RCC 7860 (cell line): ENCODE measurements at regions not wholly inside any gene's neighbourhood (a gene's known extent, or its start where the extent isn't known, plus 50 kb on each side); places are given as distances from the start of the nearest gene placed in this dataset.
"Not testable (repeated sequence)": the region's sequence is repeated elsewhere in the genome, so short reads cannot be mapped to it uniquely, and the experiment has no call there.

Experiments used
- DNase-seq: peaks from one replicate; pipeline ENCODE4 v3.0.0-alpha.2; 2015; ENCODE audit warnings: low spot score
- FAIRE-seq: peaks from 2 replicates; lab custom pipeline; 2012; peaks lifted over from hg19 to GRCh38; lab: Jason Lieb, UNC

DNA sequence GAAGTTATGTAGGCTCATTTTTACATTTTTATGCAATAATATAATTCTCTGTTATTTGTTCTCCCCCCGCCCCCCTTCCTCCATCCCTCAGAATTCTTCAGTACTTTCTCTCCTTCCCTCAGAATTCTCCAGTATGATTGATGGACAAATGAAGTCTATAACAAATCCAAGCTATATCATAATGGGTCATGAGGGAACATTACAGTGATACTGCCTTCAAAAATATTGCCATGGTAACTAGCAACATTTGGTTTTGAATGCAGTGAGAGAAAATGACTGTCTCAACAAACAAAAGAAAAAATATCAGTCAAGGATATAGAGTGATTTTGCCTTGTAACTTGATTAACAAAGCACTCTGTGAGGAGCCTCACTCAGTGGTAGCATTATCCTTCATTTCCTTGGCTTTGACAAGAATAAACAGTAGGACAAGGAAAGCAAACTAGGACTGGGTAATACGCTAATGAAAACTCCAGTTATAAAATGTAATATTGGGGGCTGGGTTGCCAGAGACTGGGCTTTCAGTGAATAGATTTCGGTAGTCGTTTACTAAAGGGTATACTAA is 392.9 kb upstream of the CRIM1 start:
- DNase-seq (no peak), FAIRE-seq (no peak)

DNA sequence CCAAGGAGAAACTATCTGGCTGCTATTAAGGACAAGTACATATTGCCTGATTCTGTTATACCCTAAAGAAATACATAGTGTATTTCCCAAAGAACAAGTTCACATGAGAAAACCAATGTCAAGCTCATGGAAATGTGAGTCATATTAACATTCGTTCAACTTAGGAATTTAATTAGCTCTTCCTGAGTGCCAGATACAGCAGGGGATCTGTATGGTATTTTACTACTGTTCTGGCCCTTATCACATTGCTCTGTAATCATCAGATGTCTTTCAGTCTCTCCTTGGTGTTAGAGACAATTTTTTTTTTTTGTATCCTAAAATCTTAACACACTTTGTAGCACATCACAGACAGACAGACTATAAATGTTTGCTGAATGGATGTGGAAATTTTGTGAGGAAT is 395.0 kb upstream of the CRIM1 start:
- no peak for DNase-seq
- FAIRE-seq: no peak

DNA sequence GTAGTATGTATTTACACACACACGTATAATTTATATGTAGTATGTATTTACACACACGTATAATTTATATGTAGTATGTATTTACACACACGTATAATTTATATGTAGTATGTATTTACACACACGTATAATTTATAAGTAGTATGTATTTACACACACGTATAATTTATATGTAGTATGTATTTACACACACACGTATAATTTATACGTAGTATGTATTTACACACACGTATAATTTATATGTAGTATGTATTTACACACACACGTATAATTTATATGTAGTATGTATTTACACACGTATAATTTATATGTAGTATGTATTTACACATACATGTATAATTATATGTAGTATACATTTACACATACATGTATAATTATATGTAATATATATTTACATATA is 398.5 kb upstream of the CRIM1 start:
- not testable (repeated sequence) for DNase-seq, FAIRE-seq

DNA sequence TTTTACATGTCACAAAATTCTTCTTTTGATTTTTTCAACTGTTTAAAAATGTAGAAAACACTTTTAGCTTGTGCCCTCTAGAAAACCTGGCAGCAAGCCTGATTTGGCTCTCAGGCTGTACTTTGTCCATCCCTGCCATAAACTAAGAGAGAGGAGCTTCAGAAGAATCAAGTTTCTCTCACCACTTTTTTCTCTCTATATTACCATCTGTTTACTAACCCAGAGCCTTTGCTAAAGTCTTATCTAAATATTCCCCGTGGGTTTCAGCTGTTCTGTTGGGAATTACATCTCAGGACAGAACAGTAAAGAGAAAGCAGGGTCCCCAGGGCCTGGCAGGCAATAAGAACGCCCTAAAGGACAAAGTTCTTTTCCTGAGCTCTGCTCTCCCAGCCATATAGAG is 409.1 kb upstream of the CRIM1 start:
- FAIRE-seq: no peak

DNA sequence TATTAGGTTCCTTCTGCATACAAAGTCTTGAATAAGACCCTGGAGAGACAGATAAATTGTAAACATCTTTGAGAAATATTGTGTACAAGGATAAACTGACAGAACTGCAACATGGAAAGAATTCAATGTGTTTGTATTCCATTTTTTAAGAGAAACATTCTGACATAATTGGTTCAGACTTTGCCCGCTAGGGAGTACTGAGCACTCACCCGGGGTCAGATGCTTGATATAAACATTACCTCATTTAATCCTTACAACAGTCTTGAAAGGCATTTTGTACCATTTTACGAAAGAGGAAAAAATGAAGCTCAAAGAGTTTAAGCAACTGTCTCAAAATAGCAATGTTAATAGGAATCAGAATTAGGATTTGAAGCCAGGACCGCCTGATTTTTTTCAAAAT is 416.7 kb upstream of the CRIM1 start:
- FAIRE-seq (no peak), DNase-seq (no peak)

More for the DNA sequence above, 409.1 kb upstream of the CRIM1 start:
- DNase-seq: no peak

DNA sequence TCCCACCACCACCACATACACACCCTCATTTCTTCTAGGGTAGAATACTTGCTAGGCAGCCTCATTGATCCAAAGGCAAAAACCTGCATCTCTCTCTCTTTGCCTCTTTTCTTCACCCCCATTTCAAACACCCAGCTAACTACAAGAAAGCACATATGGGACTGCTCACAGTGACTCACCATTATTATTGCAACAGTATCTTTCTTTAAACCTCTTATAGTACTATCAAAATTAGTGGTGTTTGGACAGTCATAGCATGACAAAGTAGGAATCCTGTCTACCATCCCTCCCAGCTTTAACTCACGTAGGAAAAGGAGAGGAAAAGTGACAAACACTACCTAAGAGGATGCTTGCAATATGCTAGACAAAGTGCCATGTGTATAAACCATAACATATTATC is 422.5 kb upstream of the CRIM1 start:
- peak; percentile 17 for DNase-seq
- FAIRE-seq: no peak

DNA sequence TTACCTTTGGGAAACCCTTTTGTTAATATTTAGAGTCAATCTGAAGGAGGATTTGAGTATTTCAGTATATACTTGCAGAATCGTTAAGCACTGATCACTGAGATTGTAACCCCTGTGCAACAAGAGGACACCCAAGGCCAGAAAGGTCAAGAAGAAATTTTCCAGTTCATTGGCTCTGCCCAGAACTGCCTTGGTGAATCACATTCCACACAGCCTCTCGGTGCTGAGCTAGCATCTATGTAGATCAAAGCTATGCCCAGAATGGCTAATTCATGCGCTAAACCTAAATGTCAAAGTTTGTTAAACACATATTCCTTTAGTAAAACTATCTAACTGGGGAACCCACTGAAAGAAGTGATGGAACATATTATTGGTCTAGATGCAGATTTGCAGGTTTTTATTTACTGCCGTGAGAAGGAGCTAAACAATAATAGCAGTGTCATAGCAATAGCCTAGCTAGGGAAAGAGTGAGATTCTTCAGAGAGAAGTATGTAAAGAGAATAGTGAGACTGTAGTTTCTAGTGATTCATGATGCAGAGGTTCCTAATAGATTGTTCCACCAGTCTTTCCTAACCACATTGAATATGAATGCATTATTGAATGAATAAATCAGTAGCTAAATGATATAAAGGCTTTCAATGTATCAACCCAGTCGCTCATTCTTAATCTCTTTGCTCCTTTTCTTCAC is 423.2 kb upstream of the CRIM1 start:
- DNase-seq (peak; percentile 7), FAIRE-seq (peak; percentile 85)

DNA sequence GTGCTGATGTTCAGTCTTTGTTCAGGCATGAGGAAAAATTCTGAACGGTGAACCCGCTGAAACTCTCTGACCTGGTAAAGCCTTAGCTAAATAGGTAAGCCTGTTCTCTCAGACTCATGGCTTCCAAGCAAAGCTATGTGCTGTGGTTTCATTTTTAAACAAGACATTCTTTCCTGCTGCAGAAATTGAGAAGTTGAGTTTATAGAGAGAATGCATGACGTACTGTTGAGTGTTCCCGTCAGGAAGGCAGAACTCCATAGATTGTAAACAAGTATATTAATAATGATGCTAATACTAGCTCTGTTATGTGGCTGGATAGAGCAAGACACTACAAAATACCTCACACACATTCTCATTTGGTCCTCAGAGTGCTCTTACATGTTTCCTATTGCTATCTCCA is 424.0 kb upstream of the CRIM1 start:
- DNase-seq (no peak), FAIRE-seq (no peak)

DNA sequence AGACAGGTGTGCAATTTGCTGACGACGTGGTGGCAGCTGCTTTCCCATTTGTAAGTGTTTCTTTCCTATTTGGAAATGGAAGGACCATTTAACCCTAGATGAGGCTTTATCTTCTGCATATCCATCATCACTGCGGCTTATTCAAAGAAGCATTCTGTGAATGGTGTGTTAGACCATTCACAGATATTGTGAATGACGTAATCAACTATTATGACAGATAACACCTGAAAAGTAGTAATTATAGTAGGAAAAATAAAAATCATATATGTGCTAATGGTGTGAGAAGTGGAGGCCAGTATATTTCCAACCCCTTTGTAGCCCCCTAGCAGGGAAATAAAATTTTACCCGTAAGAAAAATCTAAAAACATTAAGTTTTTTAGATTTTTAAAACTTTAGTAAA is 424.5 kb upstream of the CRIM1 start:
- DNase-seq (no peak), FAIRE-seq (no peak)

DNA sequence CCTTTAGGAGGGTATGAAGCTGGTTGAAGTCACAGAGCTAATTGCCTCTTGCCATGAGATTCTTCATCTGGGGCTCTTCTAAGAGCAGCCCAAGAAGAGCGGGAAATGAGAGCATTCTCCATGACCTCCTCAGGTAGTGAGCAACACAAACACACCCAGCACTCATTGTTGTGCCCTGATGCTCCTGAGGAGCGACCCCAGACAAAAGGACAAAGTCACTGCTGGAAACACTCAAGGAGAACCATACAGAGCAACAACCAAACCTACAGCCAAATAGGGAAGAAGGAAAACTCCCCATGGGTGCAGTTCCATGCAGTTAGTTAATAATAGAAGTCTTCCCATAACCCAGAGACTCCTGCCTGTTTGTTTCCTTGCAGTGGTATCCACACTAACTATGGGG is 426.0 kb upstream of the CRIM1 start:
- no peak for DNase-seq

DNA sequence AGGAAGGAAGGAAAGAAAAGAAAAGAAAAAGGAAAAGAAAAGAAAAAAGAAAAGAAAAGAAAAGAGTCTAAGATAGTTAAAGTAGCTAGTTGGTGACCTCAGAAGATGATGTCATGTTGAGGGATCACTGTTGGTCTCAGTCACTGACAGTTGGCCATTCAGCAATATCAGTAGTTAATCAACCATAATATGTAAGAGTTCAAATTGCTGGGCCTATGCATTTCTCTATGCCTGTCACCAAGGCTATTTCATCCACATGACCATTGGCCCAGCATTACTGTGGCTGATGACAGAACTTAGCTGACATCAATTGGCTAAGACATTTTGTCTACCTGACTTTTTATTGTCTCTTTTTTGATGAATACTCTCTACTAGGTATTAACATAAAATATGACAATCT is 435.5 kb upstream of the CRIM1 start:
- FAIRE-seq (no peak), DNase-seq (no peak)

More for the DNA sequence above, 426.0 kb upstream of the CRIM1 start:
- no peak for FAIRE-seq

DNA sequence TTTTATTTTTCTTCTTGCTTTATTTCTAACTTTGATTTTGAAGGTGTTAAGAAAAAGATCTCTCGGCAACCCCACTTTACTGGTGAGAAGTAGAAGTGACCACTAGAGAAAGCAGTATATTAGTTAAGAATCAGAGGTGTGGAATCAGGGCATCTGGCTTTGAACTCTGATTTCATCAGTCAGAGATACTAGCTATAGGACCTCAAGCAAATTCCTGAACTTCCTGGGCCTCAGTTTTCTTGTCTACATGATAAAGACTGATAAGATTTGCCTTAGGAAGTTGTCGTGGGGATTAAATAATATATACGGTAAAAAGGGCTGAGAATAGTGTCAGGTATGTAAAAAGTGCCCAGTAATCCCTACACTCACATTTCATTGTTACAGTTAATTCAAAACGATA is 440.3 kb upstream of the CRIM1 start:
- FAIRE-seq (no peak), DNase-seq (no peak)

DNA sequence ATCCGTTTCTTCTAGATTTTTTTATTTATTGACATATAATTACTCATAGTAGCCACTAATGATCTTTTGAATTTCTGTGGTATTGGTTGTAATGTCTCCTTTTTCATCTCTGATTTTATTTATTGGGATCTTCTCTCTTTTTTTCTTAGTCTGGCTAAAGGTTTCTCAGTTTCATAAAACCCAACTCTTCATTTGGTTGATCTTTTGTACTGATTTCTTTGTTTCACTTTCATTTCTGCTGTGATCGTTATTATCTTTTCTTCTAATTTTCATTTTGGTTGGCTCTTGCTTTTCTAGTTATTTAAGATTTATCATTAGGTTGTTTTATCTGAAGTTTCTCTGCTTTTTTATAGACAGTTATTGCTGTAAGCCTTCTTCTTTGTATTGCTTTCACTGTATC is 463.6 kb upstream of the CRIM1 start:
- DNase-seq: no peak
- no peak for FAIRE-seq

DNA sequence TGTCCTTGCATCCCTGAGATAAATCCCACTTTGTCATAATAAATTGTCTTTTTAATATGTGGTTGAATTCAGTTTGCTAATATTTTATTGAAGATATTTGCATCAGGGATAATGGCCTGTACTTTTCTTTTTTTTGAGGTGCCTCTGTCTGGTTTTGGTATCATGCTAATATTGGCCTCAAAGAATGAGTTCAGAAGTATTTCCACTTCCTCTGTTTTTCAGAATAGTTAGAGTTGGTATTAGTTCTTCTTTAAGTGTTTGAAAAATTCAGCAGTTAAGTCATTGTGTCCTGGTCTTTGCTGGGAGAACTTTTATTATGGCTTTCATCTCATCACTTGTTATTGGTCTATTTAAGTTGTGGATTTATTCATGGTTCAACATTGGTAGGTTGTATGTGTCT is 464.1 kb upstream of the CRIM1 start:
- FAIRE-seq: no peak
- no peak for DNase-seq

DNA sequence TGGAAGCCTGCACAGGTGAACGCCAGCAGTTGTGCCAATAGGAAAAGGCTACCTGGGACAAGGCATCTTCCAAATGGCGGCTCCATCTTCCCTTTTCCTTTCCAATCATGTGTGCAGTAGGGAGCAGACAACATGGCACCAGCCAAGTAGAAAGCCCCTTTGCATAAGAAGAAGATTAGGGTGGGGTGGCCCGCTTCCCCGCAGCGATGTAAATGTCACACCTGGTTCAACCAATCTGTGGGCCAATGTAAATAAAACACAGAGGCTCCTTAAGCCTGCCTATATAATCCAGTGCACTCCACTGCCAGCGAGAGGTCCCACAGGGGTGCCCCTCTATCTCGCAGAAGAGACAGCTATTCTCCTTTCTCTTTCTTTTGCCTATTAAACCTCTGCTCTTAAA is 468.4 kb upstream of the CRIM1 start:
- no peak for DNase-seq

DNA sequence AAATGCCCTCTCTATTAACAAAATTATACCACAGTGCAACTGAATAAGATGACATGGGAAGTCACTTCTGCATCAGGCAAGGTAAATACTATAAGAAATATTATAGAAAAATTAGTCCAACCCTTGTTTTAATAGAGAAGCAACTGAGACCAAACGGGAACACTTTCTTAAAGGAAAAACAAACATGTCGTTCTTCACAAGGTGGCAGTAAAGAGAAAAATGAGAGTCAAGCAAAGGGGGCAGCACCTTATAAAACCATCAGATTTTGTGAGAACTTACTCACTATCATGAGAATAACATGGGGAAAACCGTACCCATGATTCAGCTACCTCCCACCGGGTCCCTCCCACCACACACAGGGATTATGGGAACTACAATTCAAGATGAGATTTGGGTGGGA is 481.7 kb upstream of the CRIM1 start:
- no peak for DNase-seq
- no peak for FAIRE-seq

More for the DNA sequence above, 468.4 kb upstream of the CRIM1 start:
- FAIRE-seq: no peak

DNA sequence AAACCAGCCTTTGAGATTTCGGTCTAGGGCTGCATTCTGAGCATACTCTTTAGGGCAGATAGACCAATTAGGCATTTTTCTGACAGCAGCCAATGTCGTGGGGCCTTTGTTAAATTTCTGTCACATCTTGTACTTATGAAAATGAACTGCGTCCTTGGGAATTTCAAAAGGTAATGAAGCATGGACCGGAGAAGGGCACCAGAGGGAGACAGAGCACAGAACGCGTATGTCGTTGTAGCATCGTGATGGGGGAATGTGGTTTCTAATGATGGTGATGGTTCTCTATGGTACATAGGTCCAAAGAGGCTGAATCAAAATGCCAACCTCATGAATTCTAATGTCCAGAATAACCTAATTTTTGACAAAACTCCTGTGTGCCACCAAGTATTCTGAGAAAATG is 483.9 kb upstream of the CRIM1 start:
- DNase-seq (no peak), FAIRE-seq (no peak)

DNA sequence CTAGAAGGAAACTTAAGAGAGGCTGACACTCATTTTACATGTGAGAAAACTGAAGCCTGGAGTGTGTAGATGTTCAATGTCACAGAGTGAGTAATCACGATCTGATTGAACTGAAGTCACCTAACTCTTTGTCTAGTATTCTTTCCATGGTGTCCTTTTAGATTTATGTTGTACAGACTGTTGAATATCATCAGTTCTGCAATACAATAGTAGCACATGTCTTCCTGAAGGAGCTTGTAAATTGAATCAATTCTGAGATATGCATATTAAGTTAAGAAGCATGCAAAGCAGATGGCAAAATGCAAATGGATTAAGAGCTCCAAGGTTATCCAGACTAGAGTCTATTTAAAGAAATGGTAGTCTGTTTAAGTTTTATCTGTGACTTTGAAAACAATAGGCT is 484.9 kb upstream of the CRIM1 start:
- DNase-seq (no peak), FAIRE-seq (no peak)

DNA sequence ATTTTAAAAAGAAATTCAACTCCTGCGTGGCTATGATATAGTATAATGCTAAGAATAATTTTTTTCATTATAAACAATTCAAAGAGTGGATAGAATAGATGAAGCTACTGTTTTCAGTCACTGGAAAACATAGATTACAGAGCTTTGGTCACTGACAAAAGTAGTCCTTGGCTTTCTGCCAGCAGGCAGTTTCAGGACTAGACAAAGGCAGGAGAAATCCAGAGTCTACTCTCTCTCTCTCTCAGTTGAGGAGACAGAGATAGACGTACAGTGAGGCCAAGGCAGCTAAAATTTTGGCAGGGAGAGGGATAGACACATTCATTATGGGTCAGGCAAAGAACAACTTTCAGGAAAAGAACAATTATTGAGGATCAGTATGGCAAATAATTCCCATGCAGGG is 491.4 kb upstream of the CRIM1 start:
- FAIRE-seq: no peak
- no peak for DNase-seq

DNA sequence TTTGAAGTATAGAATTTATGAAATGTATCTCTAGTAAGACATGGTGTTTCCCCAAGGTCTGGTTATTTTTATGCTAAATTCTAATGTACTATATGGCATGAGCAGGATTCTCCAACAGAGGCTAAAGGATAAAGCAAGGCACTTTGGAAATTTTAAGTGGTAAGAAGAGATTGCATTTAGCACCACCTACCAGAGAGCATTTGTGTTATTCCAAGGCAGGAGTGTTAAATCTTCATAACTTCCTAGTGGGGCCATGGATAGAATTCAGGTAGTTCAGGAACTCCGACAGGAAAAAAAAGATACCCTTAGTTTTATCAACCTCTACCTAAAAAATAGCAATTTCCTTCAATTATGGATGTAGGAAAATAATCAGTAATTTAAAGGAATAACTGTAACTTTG is 497.4 kb upstream of the CRIM1 start:
- DNase-seq (no peak), FAIRE-seq (no peak)

DNA sequence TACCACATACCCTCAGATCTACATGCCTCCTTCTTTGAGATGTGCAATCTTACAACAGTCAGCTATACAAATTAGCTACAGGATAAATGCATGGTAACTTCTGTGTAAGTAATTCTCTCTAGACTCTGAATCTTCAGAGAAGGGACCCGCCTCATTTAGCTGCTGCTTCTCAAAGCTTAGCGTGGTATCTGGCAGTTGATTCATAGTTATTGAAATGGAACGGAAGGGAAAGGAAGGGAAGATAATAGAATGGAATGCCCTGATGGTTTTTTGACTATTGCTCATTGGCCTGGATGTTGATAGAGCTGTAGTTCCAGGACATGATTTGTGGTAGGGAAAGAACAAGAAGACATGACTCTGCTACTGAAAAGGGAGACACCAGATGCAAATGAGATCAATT is 498.1 kb upstream of the CRIM1 start:
- FAIRE-seq: peak; percentile 40

DNA sequence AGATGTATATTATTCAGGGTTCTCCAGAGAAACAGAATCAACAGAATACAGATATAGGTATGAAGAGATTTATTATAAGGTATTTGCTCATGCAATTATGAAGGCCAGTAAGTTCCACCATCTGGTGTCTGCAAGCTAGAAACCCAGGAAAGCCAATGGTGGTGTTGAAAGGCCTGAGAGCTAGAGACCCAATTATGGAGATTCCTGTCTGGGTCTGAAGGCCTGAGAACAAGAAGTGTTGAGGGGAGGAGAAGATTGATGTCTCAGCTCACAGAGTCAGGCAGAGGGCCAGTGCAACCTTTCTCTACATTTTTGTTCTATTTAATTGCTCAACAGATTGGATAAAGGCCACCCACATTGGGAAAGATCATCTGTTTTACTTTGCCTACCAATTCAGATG is 524.2 kb upstream of the CRIM1 start:
- FAIRE-seq (no peak), DNase-seq (no peak)

More for the DNA sequence above, 498.1 kb upstream of the CRIM1 start:
- peak; percentile 55 for DNase-seq

DNA sequence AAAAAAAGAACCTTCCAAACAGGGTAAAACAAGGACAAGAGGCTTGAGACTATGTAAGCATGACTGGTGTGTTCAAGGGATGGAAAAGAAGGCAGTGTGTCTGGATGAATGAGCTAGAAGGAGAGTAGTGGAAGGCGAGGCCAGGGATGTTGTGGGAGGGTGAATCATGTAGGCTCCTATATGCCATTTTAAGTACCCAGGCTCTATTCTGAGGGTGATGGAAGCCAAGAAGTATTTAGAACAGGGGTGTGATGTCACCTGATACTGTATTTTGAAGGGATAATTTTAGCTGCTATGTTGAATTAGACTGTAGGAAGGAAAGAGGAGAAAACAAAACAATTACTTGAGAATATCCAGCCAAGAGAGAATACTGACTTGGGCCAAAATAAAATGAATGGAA is 524.7 kb upstream of the CRIM1 start:
- FAIRE-seq (no peak), DNase-seq (no peak)
